Subcutaneous abdominal adipose tissue (tissue), 5 donors: ENCODE measurements at regions not wholly inside any gene's neighbourhood (a gene's known extent, or its start where the extent isn't known, plus 50 kb on each side); places are given as distances from the start of the nearest gene placed in this dataset.

Source experiments
- H3K27ac ChIP-seq: one replicate; pipeline ENCODE4 v1.7.0; 2013; ENCODE audit warnings: low read depth, mild to moderate bottlenecking, inconsistent platforms, low read length, moderate library complexity
- H3K27me3 ChIP-seq, 5 donors: one replicate each; pipeline ENCODE4 v1.7.0; 2013; ENCODE audit warnings: low read length in 5 of 5, inconsistent platforms in 1 of 5; ENCODE audit not compliant: control insufficient read depth in 5 of 5, insufficient read depth in 4 of 5
- H3K36me3 ChIP-seq, 5 donors: one replicate each; pipeline ENCODE4 v1.7.0; 2013; ENCODE audit warnings: low read length in 5 of 5; ENCODE audit not compliant: control insufficient read depth in 5 of 5, insufficient read depth in 5 of 5
- H3K4me1 ChIP-seq, 5 donors: one replicate each; pipeline ENCODE4 v1.7.0; 2013; ENCODE audit warnings: low read length in 5 of 5, mild to moderate bottlenecking in 3 of 5, moderate library complexity in 1 of 5; ENCODE audit not compliant: control insufficient read depth in 5 of 5, insufficient read depth in 5 of 5
- H3K4me3 ChIP-seq, 5 donors: one replicate each; pipeline ENCODE4 v1.7.0; 2013; ENCODE audit warnings: low read length in 5 of 5, low read depth in 1 of 5
- H3K9ac ChIP-seq, 5 donors: one replicate each; pipeline ENCODE4 v1.7.0; 2013; ENCODE audit warnings: low read length in 5 of 5, mild to moderate bottlenecking in 4 of 5, moderate library complexity in 3 of 5
- H3K9me3 ChIP-seq, 5 donors: one replicate each; pipeline ENCODE4 v1.7.0; 2013; ENCODE audit warnings: low read length in 5 of 5; ENCODE audit not compliant: control insufficient read depth in 5 of 5
- donor health status: healthy.
- donor health status: healthy.
- donor health status: healthy.
- donor health status: healthy.
- donor health status: healthy.

- H3K4me3 ChIP-seq, result no peak overlapping the region
These were observed 60.2 kb upstream of the PBX1 start for GRCh38 chr1:164498792-164499191.

GRCh38 chr1:164504749-164505148 lies 54.2 kb upstream of the PBX1 start:
- Histone ChIP-seq H3K27me3 (no peaks in the 10 kb centered on the region), H3K4me1 (no peaks in the 10 kb centered on the region), H3K9ac (no peak overlapping the region), H3K4me3 (no peak overlapping the region), H3K36me3 (no peaks in the 10 kb centered on the region), H3K27ac (no peak overlapping the region), H3K9me3 (peaks cover 0 to 4% (median 0%) of the 10 kb centered on the region in 5 donors)

More at GRCh38 chr1:164498792-164499191, 60.2 kb upstream of the PBX1 start:
- peaks cover 0 to 4% (median 3%) of the 10 kb centered on the region in 5 donors for H3K9me3 ChIP-seq
- no peaks in the 10 kb centered on the region for H3K27me3 ChIP-seq
- no peaks in the 10 kb centered on the region for H3K36me3 ChIP-seq
- peaks cover 0 to 4% (median 0%) of the 10 kb centered on the region in 5 donors for H3K4me1 ChIP-seq
- H3K27ac ChIP-seq, result no peak overlapping the region
- H3K9ac ChIP-seq, result no peak overlapping the region
